Hepatocyte (in vitro differentiated cells): ENCODE measurements at regions not wholly inside any gene's neighbourhood (a gene's known extent, or its start where the extent isn't known, plus 50 kb on each side); places are given as distances from the start of the nearest gene placed in this dataset.

Experiments used
- DNase-seq: peaks from one replicate; pipeline ENCODE4 v3.0.0-alpha.2; 2016; ENCODE audit warnings: low spot score
- H2AFZ ChIP-seq: fragments of 200-600 bp; sonication (generic); 2 replicates; pipeline ENCODE4 v1.6.0; 2016; ENCODE audit warnings: antibody characterized with exemption, mild to moderate bottlenecking
- H3K27ac ChIP-seq: fragments of 200-600 bp; sonication (generic); 2 replicates; pipeline ENCODE4 v1.5.1; 2016; ENCODE audit warnings: mild to moderate bottlenecking
- H3K27me3 ChIP-seq: fragments of 200-600 bp; sonication (generic); 2 replicates; pipeline ENCODE4 v1.6.1; 2016
- H3K36me3 ChIP-seq: fragments of 200-600 bp; sonication (generic); replicated peaks from 2 replicates; pipeline ENCODE4 v1.5.1; 2016; ENCODE audit warnings: low read depth; ENCODE audit not compliant: insufficient read depth
- H3K4me1 ChIP-seq: fragments of 200-600 bp; sonication (generic); 2 replicates; pipeline ENCODE4 v1.5.1; 2016; ENCODE audit warnings: mild to moderate bottlenecking, moderate library complexity; ENCODE audit not compliant: insufficient read depth
- H3K4me2 ChIP-seq: fragments of 200-600 bp; sonication (generic); 2 replicates; pipeline ENCODE4 v1.6.0; 2016
- H3K4me3 ChIP-seq: fragments of 200-600 bp; sonication (generic); 2 replicates; pipeline ENCODE4 v1.5.1; 2016; ENCODE audit warnings: mild to moderate bottlenecking
- H3K79me2 ChIP-seq: fragments of 200-600 bp; sonication (generic); 2 replicates; pipeline ENCODE4 v1.6.0; 2017; ENCODE audit warnings: mild to moderate bottlenecking
- H3K9me2 ChIP-seq: fragments of 200-600 bp; sonication (generic); replicated peaks from 2 replicates; pipeline ENCODE4 v1.6.0; 2017; ENCODE audit warnings: mild to moderate bottlenecking; ENCODE audit not compliant: insufficient read depth
- H3K9me3 ChIP-seq: fragments of 200-600 bp; sonication (generic); 2 replicates; pipeline ENCODE4 v1.5.1; 2016; ENCODE audit warnings: low read depth, mild to moderate bottlenecking
- H4K20me1 ChIP-seq: fragments of 200-600 bp; sonication (generic); 2 replicates; pipeline ENCODE4 v1.6.0; 2016; ENCODE audit warnings: mild to moderate bottlenecking; ENCODE audit not compliant: insufficient read depth, poor library complexity, severe bottlenecking
- EZH2 ChIP-seq: fragments of 200-600 bp; sonication (generic); IDR thresholded peaks from 2 replicates; pipeline ENCODE4 v1.6.1; 2016; ENCODE audit warnings: antibody characterized with exemption, mild to moderate bottlenecking, borderline replicate concordance
- EZH2phosphoT487 ChIP-seq: fragments of 200-600 bp; sonication (generic); IDR thresholded peaks from one replicate; pipeline ENCODE4 v1.6.1; 2018; ENCODE audit warnings: antibody characterized with exemption, mild to moderate bottlenecking, low read depth, moderate library complexity; ENCODE audit not compliant: unreplicated experiment, severe bottlenecking
- WGBS: methylation state at CpG from one replicate; pipeline ENCODE4 v1.1.6; 2016; ENCODE audit warnings: low lambda C conversion rate; ENCODE audit errors: missing lambda C conversion rate; 5-methylcytosine and 5-hydroxymethylcytosine counted together
- TF ChIP-seq, protein P1 (sequence below): fragments of 200-600 bp; sonication (generic); IDR thresholded peaks from 2 replicates; pipeline ENCODE4 v1.5.1; 2016; ENCODE audit warnings: antibody characterized with exemption, mild to moderate bottlenecking; ENCODE audit not compliant: poor library complexity

DNA sequence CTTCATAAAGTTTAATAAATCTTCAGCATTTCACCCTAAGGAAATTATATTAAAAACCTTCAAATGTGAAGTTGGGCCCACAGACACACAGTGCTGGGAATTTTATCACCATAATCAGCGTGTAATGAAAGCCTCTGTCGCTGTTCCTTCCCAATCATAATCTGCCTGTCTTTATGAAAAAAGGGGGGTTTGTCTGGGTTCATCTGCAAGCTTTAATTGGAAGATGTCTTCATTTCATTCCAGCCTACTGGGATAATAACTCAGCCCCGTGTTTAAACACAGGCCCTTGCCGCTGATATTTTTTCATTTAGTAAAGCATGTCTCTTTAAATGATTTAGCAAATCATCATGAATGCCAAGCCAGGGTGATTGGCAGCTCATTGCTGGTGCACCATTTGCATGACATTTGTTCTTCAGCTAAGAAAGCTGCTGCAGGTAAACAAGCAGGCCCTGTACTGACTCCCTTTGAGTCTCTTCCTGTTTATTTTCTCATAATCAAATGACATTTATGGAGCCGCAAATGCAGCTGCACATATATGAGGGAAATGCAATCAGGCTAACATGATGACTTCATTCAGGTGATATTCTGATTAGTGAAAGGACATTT is 362.9 kb upstream of the TLE4 start:
- no peaks in the 10 kb centered on the region for H3K36me3 ChIP-seq
- H3K4me3 ChIP-seq: no peak overlapping the region
- no peaks in the 10 kb centered on the region for H3K9me2 ChIP-seq
- no peak overlapping the region for H3K27ac ChIP-seq
- no peaks in the 10 kb centered on the region for H3K79me2 ChIP-seq
- no peaks in the 10 kb centered on the region for H4K20me1 ChIP-seq
- DNase-seq: no peak
- H3K4me2 ChIP-seq: no peak overlapping the region
- H2AFZ ChIP-seq: no peak overlapping the region
- TF ChIP-seq, protein P1, sequence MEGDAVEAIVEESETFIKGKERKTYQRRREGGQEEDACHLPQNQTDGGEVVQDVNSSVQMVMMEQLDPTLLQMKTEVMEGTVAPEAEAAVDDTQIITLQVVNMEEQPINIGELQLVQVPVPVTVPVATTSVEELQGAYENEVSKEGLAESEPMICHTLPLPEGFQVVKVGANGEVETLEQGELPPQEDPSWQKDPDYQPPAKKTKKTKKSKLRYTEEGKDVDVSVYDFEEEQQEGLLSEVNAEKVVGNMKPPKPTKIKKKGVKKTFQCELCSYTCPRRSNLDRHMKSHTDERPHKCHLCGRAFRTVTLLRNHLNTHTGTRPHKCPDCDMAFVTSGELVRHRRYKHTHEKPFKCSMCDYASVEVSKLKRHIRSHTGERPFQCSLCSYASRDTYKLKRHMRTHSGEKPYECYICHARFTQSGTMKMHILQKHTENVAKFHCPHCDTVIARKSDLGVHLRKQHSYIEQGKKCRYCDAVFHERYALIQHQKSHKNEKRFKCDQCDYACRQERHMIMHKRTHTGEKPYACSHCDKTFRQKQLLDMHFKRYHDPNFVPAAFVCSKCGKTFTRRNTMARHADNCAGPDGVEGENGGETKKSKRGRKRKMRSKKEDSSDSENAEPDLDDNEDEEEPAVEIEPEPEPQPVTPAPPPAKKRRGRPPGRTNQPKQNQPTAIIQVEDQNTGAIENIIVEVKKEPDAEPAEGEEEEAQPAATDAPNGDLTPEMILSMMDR: no peak
- TF ChIP-seq EZH2: no peak
- TF ChIP-seq EZH2phosphoT487: no peak
- no peaks in the 10 kb centered on the region for H3K9me3 ChIP-seq
- no peaks in the 10 kb centered on the region for H3K4me1 ChIP-seq
- no peaks in the 10 kb centered on the region for H3K27me3 ChIP-seq
- 55% methylated on average over 5 of the region's 5 CpGs for WGBS

DNA sequence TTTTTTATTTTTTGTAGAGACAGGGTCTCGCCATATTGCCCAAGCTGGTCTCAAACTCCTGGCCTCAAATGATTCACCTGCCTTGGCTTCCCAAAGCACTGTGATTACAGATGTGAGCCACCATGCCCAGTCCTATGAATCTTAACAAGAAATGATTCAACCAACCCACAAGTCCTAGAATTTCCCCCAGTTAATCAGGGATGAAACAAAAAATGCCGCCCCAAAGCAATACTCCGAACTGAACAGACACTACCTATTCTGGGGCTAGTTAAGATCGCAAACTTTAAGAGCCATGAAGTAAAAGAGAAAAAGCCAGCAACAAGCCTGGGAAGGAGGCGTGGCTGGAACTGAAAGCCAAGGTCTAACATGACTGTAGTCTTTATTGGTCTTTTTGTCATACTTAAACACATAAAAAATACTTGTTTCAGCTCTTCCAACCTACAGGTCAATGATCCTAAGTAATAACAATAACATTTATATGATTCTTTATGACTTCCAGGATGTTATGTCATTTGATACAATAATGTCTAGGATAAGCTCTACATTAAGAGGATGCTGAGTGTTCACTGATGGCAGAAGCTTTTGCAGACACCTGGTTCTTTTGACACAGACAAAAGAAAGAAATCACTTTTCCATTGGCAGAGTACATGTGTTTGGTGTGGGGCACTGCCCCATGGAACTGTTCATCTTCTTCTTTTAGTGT is 361.1 kb upstream of the TLE4 start:
- H3K36me3 ChIP-seq: no peaks in the 10 kb centered on the region
- 67% methylated on average over 5 of the region's 5 CpGs for WGBS
- no peak overlapping the region for H3K4me3 ChIP-seq
- no peak overlapping the region for H3K4me2 ChIP-seq
- H4K20me1 ChIP-seq: no peaks in the 10 kb centered on the region
- H2AFZ ChIP-seq: no peak overlapping the region
- peak; percentile 33 for DNase-seq
- H3K4me1 ChIP-seq: no peaks in the 10 kb centered on the region
- H3K9me3 ChIP-seq: no peaks in the 10 kb centered on the region
- no peaks in the 10 kb centered on the region for H3K27me3 ChIP-seq
- no peaks in the 10 kb centered on the region for H3K9me2 ChIP-seq
- TF ChIP-seq, protein P1: no peak
- TF ChIP-seq EZH2 (no peak), EZH2phosphoT487 (no peak)
- no peak overlapping the region for H3K27ac ChIP-seq
- no peaks in the 10 kb centered on the region for H3K79me2 ChIP-seq

DNA sequence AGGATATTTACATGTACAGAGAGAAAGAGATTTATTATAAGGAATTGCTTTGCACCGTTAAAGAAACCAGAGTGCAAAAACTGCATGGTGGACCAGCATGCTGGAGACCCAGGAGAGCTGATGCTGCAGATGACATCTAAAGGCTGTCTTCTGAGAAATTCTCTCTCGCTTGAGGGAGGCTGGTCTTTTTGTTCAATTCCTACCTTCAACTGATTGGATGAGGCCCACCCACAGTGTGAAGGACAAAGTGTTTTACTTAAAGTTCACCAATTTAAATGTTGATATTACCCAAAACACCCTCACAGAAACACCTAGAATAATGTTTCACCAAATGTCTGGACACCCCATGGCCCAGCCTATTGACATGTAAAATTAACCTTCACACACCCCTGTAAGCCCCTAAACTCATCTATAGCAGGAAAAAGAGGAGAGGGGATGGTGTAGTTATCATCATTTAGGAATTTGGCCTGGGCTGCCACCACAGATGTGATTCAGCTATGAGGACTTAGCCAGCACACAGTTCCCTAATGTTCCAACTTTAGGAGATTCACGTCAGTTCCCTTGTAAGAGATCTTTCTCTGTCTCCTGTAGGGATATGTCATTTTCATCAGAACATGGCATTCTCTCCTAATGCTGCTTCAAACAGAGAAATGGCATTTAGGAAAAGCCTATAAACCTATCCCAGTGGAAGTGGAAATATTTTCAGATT is 358.2 kb upstream of the TLE4 start:
- no peaks in the 10 kb centered on the region for H3K27me3 ChIP-seq
- no peak overlapping the region for H3K27ac ChIP-seq
- no peaks in the 10 kb centered on the region for H3K9me3 ChIP-seq
- no peak overlapping the region for H3K4me2 ChIP-seq
- H4K20me1 ChIP-seq: no peaks in the 10 kb centered on the region
- no peaks in the 10 kb centered on the region for H3K79me2 ChIP-seq
- H3K4me1 ChIP-seq: no peaks in the 10 kb centered on the region
- no peak overlapping the region for H2AFZ ChIP-seq
- H3K36me3 ChIP-seq: no peaks in the 10 kb centered on the region
- no peak for TF ChIP-seq EZH2
- no peak for TF ChIP-seq EZH2phosphoT487
- TF ChIP-seq, protein P1: no peak
- DNase-seq: no peak
- no peak overlapping the region for H3K4me3 ChIP-seq
- no peaks in the 10 kb centered on the region for H3K9me2 ChIP-seq
- 89% methylated on average over 3 of the region's 3 CpGs for WGBS
